ENCODE measurements at regions not wholly inside any gene's neighbourhood (a gene's known extent, or its start where the extent isn't known, plus 50 kb on each side); places are given as distances from the start of the nearest gene placed in this dataset.
"Not testable (repeated sequence)": the region's sequence is repeated elsewhere in the genome, so short reads cannot be mapped to it uniquely, and the experiment has no call there.

- intact Hi-C loops (cut with DNase I), result no loop called here
- no peak for DNase-seq
These were observed 206.4 kb upstream of the PELI2 start for GRCh38 chr14:55911776-55912175.

DNA sequence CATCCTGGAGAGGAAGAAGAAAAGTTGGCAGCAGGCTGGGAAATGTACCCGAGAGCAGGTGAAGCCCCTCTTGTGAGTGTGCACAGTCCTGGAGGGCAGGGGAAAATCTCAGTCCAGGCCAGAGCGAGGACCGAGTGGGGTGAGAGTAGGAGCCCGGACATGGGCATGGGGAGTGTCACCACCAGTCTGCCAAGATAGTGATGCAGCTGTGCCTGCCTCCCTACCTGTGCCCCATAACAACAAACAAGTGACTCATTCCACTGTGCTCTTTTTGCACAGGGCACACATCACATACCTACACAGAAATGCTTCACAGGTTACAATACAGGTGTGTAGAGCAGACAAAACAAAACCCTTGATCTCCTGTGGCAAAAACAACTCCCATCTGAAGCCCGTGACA, 205.9 kb upstream of the PELI2 start:
- DNase-seq, result no peak
- intact Hi-C loops (cut with DNase I), result no loop called here

- intact Hi-C loops (cut with DNase I), result no loop called here
- no peak for DNase-seq
These were observed 204.7 kb upstream of the PELI2 start for GRCh38 chr14:55913324-55914025.

DNA sequence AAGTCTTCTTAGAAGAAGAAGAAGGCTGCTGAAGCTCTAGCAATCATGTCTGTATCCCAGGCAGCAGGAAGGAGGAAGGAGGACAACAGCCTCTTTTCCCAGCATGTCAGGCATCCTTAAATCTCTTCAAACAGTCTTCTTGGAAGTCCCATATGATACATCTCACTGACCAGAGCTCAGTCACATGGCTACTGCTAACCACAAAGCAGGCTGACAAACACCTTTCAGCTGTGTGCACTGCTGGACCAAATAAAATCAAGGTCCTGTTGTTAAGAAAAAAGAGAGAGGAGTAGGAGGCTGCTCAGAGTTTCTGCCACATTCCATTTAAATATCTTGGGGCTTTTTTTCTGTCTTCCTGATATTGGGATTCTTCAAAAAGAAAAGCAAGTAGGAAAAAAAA, 203.4 kb upstream of the PELI2 start:
- intact Hi-C loops (cut with DNase I), result no loop called here
- no peak for DNase-seq

DNA sequence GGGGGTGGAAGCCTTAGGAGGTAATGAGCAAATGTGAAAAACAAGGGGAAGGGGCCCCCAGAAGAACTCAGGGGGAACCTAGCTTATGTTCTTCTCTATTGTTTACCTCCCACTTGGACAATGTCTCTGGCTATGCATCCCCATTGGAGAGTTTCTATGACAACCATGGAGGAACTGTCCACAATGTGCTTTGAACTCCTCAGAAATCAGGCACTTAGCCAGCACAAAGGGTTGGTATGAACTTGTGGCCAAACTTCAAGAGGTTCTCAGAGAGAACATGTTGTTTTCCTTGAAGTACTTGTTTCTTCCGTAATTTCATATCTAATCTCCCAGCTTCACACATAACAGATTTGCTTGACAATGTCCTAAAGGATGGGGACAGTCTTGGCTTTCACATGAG, 202.8 kb upstream of the PELI2 start:
- intact Hi-C loops (cut with DNase I), result no loop called here

GRCh38 chr14:55919800-55920199, 198.4 kb upstream of the PELI2 start:
- intact Hi-C loops (cut with DNase I); DNase-seq: not testable (repeated sequence)

More for the DNA sequence above, 202.8 kb upstream of the PELI2 start:
- no peak for DNase-seq

- intact Hi-C loops (cut with DNase I), result no loop called here
- DNase-seq, result no peak
These were observed 196.7 kb upstream of the PELI2 start for GRCh38 chr14:55921511-55921910.

- intact Hi-C loops (cut with DNase I), result no loop called here
- no peak for DNase-seq
These were observed 192.2 kb upstream of the PELI2 start for GRCh38 chr14:55926007-55926406.

GRCh38 chr14:55927028-55927427, 191.2 kb upstream of the PELI2 start:
- intact Hi-C loops (cut with DNase I), result no loop called here
- DNase-seq, result no peak

GRCh38 chr14:55928276-55928675, 189.9 kb upstream of the PELI2 start:
- DNase-seq, result no peak
- intact Hi-C loops (cut with DNase I), result no loop called here

GRCh38 chr14:55929136-55929535, 189.1 kb upstream of the PELI2 start:
- DNase-seq, result no peak
- intact Hi-C loops (cut with DNase I), result no loop called here

- DNase-seq, result no peak
- intact Hi-C loops (cut with DNase I), result no loop called here
These were observed 188.0 kb upstream of the PELI2 start for GRCh38 chr14:55930016-55930784.

DNA sequence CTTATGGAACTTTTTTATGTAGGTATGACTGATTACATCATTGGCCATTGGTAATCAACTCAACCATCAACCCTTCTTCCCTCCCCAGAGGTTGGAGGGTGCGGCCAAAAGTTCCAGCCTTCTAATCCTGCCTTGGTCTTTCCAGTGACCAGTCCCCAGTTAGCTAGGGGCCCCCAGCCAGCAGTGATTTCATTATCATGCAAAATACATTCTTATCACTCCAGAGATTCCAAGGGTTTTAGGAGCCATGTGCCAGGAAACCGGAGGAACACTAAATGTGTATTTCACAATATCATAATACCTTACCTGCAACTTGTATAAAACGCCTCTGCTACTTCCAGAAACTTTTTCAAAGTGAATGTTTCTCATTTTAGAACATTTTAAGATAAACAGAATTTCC, 181.5 kb upstream of the PELI2 start:
- DNase-seq, result no peak
- intact Hi-C loops (cut with DNase I), result no loop called here

GRCh38 chr14:55938249-55938791, 179.9 kb upstream of the PELI2 start:
- intact Hi-C loops (cut with DNase I), result no loop called here
- peak; percentile 28 to 85 (median 66) for DNase-seq

DNA sequence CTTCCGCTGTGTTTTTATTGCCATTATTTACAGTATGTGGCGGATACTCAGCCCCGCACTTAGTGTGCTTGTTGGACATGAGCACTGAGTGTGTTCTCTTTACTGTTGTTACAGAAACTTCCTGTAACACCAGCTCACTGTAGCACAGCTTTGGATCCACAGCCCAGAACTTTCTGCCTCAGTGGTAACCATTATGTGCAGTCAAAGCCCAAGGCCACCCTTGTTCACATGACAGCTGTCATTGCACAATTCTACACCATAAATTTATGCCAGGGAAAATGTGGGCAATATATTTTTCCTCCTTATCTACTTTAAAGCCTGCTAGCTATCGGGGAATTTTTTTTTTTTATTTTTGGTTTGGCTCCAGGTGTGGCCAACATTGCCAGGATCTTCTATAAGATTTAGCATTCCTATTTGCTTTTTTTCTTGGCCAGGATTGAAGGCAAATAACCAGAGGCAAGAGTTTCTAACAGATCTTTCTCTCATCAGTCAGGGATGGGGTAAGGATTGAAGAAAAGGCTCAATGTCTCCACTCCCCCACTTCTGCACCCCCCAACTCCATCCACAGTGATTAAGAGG, 176.0 kb upstream of the PELI2 start:
- DNase-seq, result no peak
- intact Hi-C loops (cut with DNase I), result no loop called here

DNA sequence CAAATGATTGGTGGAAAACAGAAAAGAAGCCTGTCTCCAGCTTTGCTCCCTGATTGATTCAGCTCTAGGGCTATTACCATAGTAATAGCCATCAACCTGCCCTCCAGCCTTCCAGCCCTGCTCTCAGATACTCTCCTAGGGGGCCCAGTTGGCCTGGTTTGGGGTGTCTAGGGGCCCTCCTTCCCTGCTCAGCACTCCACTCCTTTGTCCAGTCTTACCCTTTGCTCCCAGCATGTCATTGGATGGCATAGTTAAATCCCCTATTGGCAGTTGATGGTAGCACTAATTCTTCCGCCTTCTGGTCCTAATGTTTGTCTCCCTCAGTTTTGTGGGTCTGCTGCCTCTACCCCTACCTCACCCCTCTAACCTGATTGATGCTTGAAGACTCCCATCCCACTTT, 175.4 kb upstream of the PELI2 start:
- DNase-seq, result no peak
- intact Hi-C loops (cut with DNase I), result no loop called here

DNA sequence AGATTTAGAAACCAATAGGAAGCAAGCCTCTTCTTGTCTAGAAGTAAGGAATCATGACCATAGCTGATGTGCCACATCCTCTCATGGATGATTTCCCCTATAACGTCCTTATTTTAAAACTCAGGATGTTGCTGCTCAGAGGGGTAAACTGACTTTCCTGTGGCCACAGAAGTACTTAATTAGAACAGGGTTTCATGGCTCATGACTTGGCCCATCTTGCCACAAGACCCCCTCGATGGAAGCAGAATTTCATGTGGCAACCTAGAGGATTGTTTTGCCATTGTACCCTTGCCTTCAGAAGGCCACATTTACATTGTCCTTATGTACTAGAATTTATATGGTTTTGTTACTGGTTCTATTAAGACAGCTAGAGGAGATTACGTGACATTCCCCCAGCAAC, 173.5 kb upstream of the PELI2 start:
- intact Hi-C loops (cut with DNase I), result no loop called here

GRCh38 chr14:55946231-55946630, 172.0 kb upstream of the PELI2 start:
- intact Hi-C loops (cut with DNase I), result no loop called here
- no peak for DNase-seq

More for the DNA sequence above, 173.5 kb upstream of the PELI2 start:
- DNase-seq, result no peak

GRCh38 chr14:55948399-55948798, 169.8 kb upstream of the PELI2 start:
- DNase-seq, result no peak
- intact Hi-C loops (cut with DNase I), result no loop called here

DNA sequence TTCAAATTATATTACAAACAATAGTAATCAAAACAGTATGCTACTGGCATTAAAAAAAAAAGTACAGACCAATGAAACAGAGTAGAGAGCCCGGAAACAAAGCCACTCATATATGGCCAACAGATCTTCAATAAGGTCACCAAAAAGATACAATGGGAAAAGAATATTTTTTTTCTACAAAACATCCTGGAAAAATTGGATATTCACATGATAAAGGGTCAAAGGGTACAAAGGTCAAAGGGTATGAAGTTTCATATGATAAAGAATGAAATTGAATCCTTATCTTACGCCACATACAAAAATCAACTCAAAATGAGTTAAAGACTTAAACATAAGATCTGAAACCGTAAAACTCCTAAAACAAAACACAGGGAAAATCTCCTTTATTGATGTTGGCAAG, 168.5 kb upstream of the PELI2 start:
- DNase-seq, result no peak
- intact Hi-C loops (cut with DNase I), result no loop called here

All from head of caudate nucleus (tissue), 42 donors.